Loucy (cell line): ENCODE measurements at regions not wholly inside any gene's neighbourhood (a gene's known extent, or its start where the extent isn't known, plus 50 kb on each side); places are given as distances from the start of the nearest gene placed in this dataset.
"Not testable (repeated sequence)": the region's sequence is repeated elsewhere in the genome, so short reads cannot be mapped to it uniquely, and the experiment has no call there.

Experiments used
- H2AFZ ChIP-seq: fragments of 200-600 bp; sonication (generic); 2 replicates; pipeline ENCODE4 v1.6.0; 2016; ENCODE audit warnings: antibody characterized with exemption, mild to moderate bottlenecking, low read length, moderate library complexity
- H3F3A ChIP-seq: fragments of 200-600 bp; 2 replicates; pipeline ENCODE4 v1.6.0; 2016; ENCODE audit warnings: antibody characterized with exemption, low read depth, mild to moderate bottlenecking
- H3K27me3 ChIP-seq: fragments of 200-600 bp; sonication (generic); 2 replicates; pipeline ENCODE4 v1.6.1; 2014; ENCODE audit warnings: low read length, mild to moderate bottlenecking; ENCODE audit not compliant: insufficient read depth, poor library complexity, severe bottlenecking
- H3K36me3 ChIP-seq: fragments of 200-600 bp; sonication (generic); 2 replicates; pipeline ENCODE4 v1.6.1; 2016; ENCODE audit warnings: low read length; ENCODE audit not compliant: insufficient read depth
- H3K4me1 ChIP-seq: fragments of 200-600 bp; sonication (generic); 2 replicates; pipeline ENCODE4 v1.5.1; 2014; ENCODE audit warnings: low read length, mild to moderate bottlenecking; ENCODE audit not compliant: insufficient read depth, poor library complexity, severe bottlenecking
- H3K4me2 ChIP-seq: fragments of 200-600 bp; sonication (generic); 2 replicates; pipeline ENCODE4 v1.6.0; 2014; ENCODE audit warnings: antibody characterized with exemption, low read length, low read depth, mild to moderate bottlenecking; ENCODE audit not compliant: poor library complexity, severe bottlenecking
- H3K4me3 ChIP-seq: fragments of 200-600 bp; sonication (generic); 2 replicates; pipeline ENCODE4 v1.5.1; 2014; ENCODE audit warnings: low read length, mild to moderate bottlenecking, mixed read lengths; ENCODE audit not compliant: poor library complexity, severe bottlenecking
- H3K79me2 ChIP-seq: fragments of 200-600 bp; sonication (generic); 2 replicates; pipeline ENCODE4 v1.6.1; 2014; ENCODE audit warnings: low read length; ENCODE audit not compliant: insufficient read depth
- H3K9ac ChIP-seq: fragments of 200-600 bp; sonication (generic); 2 replicates; pipeline ENCODE4 v1.6.0; 2014; ENCODE audit warnings: mild to moderate bottlenecking, low read depth, low read length, moderate library complexity; ENCODE audit not compliant: poor library complexity, severe bottlenecking
- H3K9me2 ChIP-seq: fragments of 200-600 bp; sonication (generic); replicated peaks from 2 replicates; pipeline ENCODE4 v1.6.1; 2016; ENCODE audit warnings: low read depth, low read length, mixed read lengths
- H3K9me3 ChIP-seq: fragments of 200-600 bp; sonication (generic); 2 replicates; pipeline ENCODE4 v1.6.1; 2014; ENCODE audit warnings: mild to moderate bottlenecking, antibody characterized with exemption, low read length, low read depth; ENCODE audit not compliant: insufficient read depth
- H4K20me1 ChIP-seq: fragments of 200-600 bp; sonication (generic); 2 replicates; pipeline ENCODE4 v1.6.0; 2014; ENCODE audit warnings: antibody characterized with exemption, low read length, mild to moderate bottlenecking; ENCODE audit not compliant: insufficient read depth, poor library complexity, severe bottlenecking
- CTCF ChIP-seq: fragments of 200-600 bp; sonication (generic); conservative IDR thresholded peaks from 2 replicates; pipeline ENCODE4 v1.5.1; 2014; ENCODE audit warnings: mild to moderate bottlenecking, antibody characterized with exemption, low read length
- EZH2phosphoT487 ChIP-seq: fragments of 200-600 bp; IDR thresholded peaks from 2 replicates; pipeline ENCODE4 v1.6.1; 2018; ENCODE audit warnings: antibody characterized with exemption, mild to moderate bottlenecking, moderate library complexity, borderline replicate concordance

DNA sequence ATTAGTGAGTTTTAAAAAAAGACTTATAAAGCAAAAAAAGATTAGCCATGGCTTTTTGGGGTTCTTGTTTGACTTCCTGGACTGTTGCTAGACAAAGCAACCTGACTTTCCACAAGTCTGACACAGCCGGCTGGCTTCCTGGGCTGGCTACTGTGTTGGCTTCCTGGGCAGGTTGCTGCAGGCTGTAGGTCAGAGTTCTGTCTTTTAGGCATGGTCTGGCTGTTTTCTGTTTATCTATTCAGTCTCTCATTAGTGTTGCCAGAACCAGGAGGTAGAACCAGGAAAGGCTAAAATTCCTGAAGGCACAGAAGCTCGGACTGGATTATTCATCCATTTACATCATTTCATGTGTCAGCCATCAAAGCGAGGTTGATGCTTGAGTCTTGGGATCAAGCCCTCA is 88.6 kb upstream of the SLC35F3 start:
- TF ChIP-seq EZH2phosphoT487: no peak
- TF ChIP-seq CTCF: no peak
- no peaks in the 10 kb centered on the region for H3K36me3 ChIP-seq
- no peak overlapping the region for H2AFZ ChIP-seq
- no peak overlapping the region for H3K4me2 ChIP-seq
- no peaks in the 10 kb centered on the region for H3K9me2 ChIP-seq
- no peak overlapping the region for H3K4me3 ChIP-seq
- no peaks in the 10 kb centered on the region for H3K4me1 ChIP-seq
- no peaks in the 10 kb centered on the region for H3K9me3 ChIP-seq
- no peaks in the 10 kb centered on the region for H3K79me2 ChIP-seq
- H3K27me3 ChIP-seq: peaks cover 4% of the 10 kb centered on the region
- no peaks in the 10 kb centered on the region for H4K20me1 ChIP-seq
- no peak overlapping the region for H3K9ac ChIP-seq
- H3F3A ChIP-seq: no peaks in the 10 kb centered on the region

DNA sequence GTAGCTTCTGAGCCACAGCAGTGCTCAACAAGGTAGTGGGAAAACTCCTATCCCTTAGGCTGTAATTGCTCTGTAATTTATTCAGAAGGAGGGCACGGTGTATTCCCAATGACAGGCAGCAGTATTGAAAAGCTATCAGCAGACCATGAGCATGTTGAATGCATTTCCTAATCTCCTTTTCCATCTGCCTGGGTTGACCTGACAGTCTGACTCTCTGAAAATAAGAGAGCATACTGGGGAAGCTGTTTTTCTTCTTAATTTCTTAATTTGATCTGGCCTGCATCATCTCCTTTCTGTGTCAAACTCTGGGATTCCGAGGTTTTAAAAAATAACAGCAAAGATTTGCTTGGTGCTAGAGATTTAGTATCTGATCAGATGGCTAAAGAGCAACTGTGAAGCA is 88.1 kb upstream of the SLC35F3 start:
- Histone ChIP-seq H3K4me1 (no peaks in the 10 kb centered on the region), H4K20me1 (no peaks in the 10 kb centered on the region), H2AFZ (no peak overlapping the region), H3K9me3 (no peaks in the 10 kb centered on the region), H3K4me2 (no peak overlapping the region), H3K27me3 (peaks cover 4% of the 10 kb centered on the region), H3K4me3 (no peak overlapping the region), H3K9ac (no peak overlapping the region), H3K79me2 (no peaks in the 10 kb centered on the region), H3F3A (no peaks in the 10 kb centered on the region), H3K9me2 (no peaks in the 10 kb centered on the region), H3K36me3 (no peaks in the 10 kb centered on the region)
- TF ChIP-seq EZH2phosphoT487 (no peak), CTCF (no peak)

DNA sequence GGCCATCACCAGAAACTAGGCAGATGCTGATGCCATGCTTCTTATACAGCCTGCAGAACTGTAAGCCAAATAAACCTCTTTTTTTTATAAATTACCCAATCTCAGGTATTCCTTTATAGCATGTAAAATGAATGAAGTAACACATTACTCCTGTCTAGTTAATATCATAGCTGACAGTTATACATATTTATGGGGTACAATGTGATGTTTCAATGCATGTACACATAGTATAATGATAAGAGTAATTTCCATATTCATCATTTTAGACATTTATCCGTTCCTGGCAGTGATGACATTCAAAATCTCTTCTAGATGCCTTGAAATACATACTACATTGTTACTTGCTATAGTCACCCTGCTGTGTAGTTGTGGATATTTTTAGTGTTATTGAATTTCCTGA is 85.4 kb upstream of the SLC35F3 start:
- H3K36me3 ChIP-seq: no peaks in the 10 kb centered on the region
- H2AFZ ChIP-seq: no peak overlapping the region
- no peaks in the 10 kb centered on the region for H3K9me2 ChIP-seq

DNA sequence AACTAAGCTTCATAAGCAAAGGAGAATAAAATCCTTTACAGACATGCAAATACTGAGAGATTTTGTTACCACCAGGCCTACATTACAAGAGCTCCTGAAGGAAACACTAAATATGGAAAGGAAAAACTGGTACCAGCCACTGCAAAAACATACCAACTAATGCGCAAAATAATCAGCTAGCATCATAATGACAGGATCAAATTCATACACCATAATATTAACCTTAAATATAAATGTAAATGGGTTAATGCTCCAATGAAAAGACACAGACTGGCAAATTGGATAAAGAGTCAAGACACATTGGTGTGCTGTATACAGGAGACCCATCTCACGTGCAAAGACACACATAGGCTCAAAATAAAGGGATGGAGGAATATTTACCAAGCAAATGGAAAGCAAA is 80.3 kb upstream of the SLC35F3 start:
- H3F3A ChIP-seq, H3K79me2 ChIP-seq, H3K27me3 ChIP-seq, H2AFZ ChIP-seq, H3K9ac ChIP-seq, H4K20me1 ChIP-seq, H3K9me3 ChIP-seq, H3K9me2 ChIP-seq, H3K4me1 ChIP-seq, H3K4me3 ChIP-seq, H3K36me3 ChIP-seq, H3K4me2 ChIP-seq: not testable (repeated sequence)

More for the DNA sequence above, 85.4 kb upstream of the SLC35F3 start:
- no peaks in the 10 kb centered on the region for H3K9me3 ChIP-seq
- no peaks in the 10 kb centered on the region for H3K4me1 ChIP-seq
- no peak overlapping the region for H3K9ac ChIP-seq
- H3F3A ChIP-seq: no peaks in the 10 kb centered on the region
- no peak overlapping the region for H3K4me2 ChIP-seq
- no peak overlapping the region for H3K4me3 ChIP-seq
- no peaks in the 10 kb centered on the region for H3K79me2 ChIP-seq
- H3K27me3 ChIP-seq: no peaks in the 10 kb centered on the region
- H4K20me1 ChIP-seq: no peaks in the 10 kb centered on the region
- TF ChIP-seq CTCF: no peak
- TF ChIP-seq EZH2phosphoT487: no peak

DNA sequence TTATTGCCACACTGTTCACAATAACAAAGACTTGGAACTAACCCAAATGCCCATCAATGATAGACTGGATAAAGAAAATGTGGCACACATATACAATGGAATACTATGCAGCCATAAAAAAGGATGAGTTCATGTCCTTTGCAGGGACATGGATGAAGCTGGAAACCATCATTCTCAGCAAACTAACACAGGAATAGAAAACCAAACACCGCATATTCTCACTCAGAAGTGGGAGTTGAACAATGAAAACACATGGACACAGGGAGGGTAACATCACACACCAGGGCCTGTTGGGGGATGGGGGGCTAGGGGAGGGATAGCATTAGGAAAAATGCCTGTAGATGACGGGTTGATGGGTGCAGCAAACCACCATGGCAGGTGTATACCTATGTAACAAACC is 76.5 kb upstream of the SLC35F3 start:
- H3K9me3 ChIP-seq, H3K4me1 ChIP-seq, H3K4me2 ChIP-seq, H4K20me1 ChIP-seq, H3K9ac ChIP-seq, H2AFZ ChIP-seq, H3K9me2 ChIP-seq, H3F3A ChIP-seq, H3K4me3 ChIP-seq, H3K27me3 ChIP-seq, H3K79me2 ChIP-seq, H3K36me3 ChIP-seq: not testable (repeated sequence)
